Suprapubic skin (tissue), 4 donors: ENCODE measurements at regions not wholly inside any gene's neighbourhood (a gene's known extent, or its start where the extent isn't known, plus 50 kb on each side); places are given as distances from the start of the nearest gene placed in this dataset.

Experiments
- DNase-seq, 2 donors: peaks; one replicate each; pipeline ENCODE4 v3.0.0-alpha.2; 2019; ENCODE audit warnings: low spot score in 2 of 2
- H3K27ac ChIP-seq: fragments of 200-600 bp; sonication (generic); one replicate; pipeline ENCODE4 v1.5.1; 2019
- H3K27me3 ChIP-seq: fragments of 200-600 bp; sonication (generic); one replicate; pipeline ENCODE4 v1.5.1; 2019
- H3K36me3 ChIP-seq: fragments of 200-600 bp; sonication (generic); one replicate; pipeline ENCODE4 v1.5.1; 2019
- H3K4me1 ChIP-seq: fragments of 200-600 bp; sonication (generic); one replicate; pipeline ENCODE4 v1.5.1; 2019
- H3K4me3 ChIP-seq: fragments of 200-600 bp; sonication (generic); one replicate; pipeline ENCODE4 v1.5.1; 2019; ENCODE audit warnings: mild to moderate bottlenecking
- H3K9me3 ChIP-seq: fragments of 200-600 bp; sonication (generic); one replicate; pipeline ENCODE4 v1.5.1; 2019
- EP300 ChIP-seq: sonication (generic); formaldehyde crosslinking; IDR thresholded peaks from one replicate; pipeline ENCODE4 v1.6.1; 2017; ENCODE audit warnings: antibody characterized with exemption
- POLR2A ChIP-seq, 2 donors: fragments of 450-650 bp; IDR thresholded peaks; one replicate each; pipeline ENCODE4 v1.6.1; 2017; ENCODE audit warnings: antibody characterized with exemption in 2 of 2, mild to moderate bottlenecking in 2 of 2, moderate library complexity in 2 of 2
- POLR2AphosphoS5 ChIP-seq, 3 donors: sonication (generic); formaldehyde crosslinking; IDR thresholded peaks; one replicate each; pipeline ENCODE4 v1.6.1; 2017; ENCODE audit warnings: antibody characterized with exemption in 3 of 3
- WGBS: methylation state at CpG from one replicate; pipeline ENCODE4 v1.1.5; 2018; 5-methylcytosine and 5-hydroxymethylcytosine counted together
- TF ChIP-seq, protein P1 (sequence below), 2 donors: fragments of 200-600 bp in 1 of 2; fragments of 450-650 bp in 1 of 2; sonication (generic) in 1 of 2; IDR thresholded peaks; one replicate each; pipeline ENCODE4 v1.5.1; 2016 to 2019; ENCODE audit warnings: antibody characterized with exemption in 2 of 2, mild to moderate bottlenecking in 1 of 2, moderate library complexity in 1 of 2

DNA sequence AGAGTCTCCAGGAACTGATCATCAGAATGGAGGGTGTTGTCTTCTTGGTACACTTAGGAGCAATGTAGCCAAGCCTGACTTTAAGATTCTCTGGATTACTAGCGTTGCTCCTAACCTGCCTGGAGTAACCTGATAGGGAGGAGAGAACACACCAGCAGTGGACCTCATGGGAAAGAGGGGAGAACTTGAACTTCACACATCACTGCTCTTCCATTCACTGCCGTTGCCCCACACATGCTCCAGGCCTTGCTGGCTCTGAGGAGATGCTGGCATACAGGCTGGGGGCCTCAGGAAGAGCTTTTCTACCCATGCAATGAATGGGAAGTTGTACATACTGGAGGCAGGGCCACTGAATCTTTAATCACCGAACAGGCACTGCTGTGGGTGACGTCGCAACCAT lies 60.3 kb upstream of the ADAMTS16 start:
- Histone ChIP-seq H3K27me3 (peaks cover 8% of the 10 kb centered on the region), H3K4me3 (no peak overlapping the region), H3K4me1 (no peaks in the 10 kb centered on the region), H3K27ac (no peak overlapping the region), H3K36me3 (no peaks in the 10 kb centered on the region), H3K9me3 (no peaks in the 10 kb centered on the region)
- 87% methylated on average over 5 of the region's 5 CpGs for WGBS
- no peak for DNase-seq
- TF ChIP-seq, protein P1, sequence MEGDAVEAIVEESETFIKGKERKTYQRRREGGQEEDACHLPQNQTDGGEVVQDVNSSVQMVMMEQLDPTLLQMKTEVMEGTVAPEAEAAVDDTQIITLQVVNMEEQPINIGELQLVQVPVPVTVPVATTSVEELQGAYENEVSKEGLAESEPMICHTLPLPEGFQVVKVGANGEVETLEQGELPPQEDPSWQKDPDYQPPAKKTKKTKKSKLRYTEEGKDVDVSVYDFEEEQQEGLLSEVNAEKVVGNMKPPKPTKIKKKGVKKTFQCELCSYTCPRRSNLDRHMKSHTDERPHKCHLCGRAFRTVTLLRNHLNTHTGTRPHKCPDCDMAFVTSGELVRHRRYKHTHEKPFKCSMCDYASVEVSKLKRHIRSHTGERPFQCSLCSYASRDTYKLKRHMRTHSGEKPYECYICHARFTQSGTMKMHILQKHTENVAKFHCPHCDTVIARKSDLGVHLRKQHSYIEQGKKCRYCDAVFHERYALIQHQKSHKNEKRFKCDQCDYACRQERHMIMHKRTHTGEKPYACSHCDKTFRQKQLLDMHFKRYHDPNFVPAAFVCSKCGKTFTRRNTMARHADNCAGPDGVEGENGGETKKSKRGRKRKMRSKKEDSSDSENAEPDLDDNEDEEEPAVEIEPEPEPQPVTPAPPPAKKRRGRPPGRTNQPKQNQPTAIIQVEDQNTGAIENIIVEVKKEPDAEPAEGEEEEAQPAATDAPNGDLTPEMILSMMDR (IDR thresholded peaks at IDR 0.05): no peak
- TF ChIP-seq EP300 (no peak), POLR2AphosphoS5 (IDR thresholded peaks at IDR 0.05) (no peak)

DNA sequence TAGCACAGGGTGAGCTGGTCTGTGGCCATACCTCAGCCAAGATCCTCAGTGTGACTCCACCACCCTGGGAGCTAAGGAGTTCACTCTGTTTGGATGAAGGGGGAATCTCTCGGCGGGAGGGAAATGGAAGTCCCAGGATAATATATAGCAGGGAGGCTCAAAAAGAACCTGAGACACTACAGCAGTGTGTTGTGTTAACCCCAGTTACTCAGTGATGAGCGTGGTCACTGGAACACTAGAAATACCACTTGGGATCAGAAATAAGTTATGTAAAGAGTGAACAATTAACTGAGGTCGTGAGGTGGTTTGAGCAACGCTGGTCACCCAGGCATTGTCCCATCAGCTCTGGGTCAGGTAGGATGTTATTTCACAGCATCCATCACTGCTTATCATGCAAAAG lies 59.3 kb upstream of the ADAMTS16 start:
- TF ChIP-seq POLR2AphosphoS5 (IDR thresholded peaks at IDR 0.05): no peak
- TF ChIP-seq EP300: no peak
- TF ChIP-seq POLR2A (IDR thresholded peaks at IDR 0.05): no peak
- TF ChIP-seq, protein P1 (IDR thresholded peaks at IDR 0.05): no peak
- no peak overlapping the region for H3K27ac ChIP-seq
- WGBS: 92% methylated on average over 5 of the region's 5 CpGs

DNA sequence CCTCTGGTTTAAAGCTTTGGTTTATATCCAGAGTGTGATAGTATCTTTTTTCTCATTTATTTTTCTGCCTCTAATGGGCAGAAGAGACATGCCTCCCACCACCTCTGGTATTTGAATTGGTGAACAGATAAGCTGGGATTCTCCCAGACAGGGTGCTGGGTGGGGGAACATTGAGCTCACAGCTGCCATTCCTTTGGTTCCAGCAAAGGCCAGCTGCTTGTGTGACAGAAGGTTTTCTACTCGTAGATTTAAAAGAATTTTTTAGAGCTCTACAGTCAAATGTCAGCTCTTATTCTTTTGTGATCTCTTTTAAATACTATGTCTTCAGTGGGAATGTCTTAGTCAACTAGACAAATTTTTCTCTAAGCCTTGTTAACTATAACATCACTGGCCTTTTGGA lies 54.7 kb upstream of the ADAMTS16 start:
- Histone ChIP-seq H3K27ac (no peak overlapping the region), H3K4me1 (no peaks in the 10 kb centered on the region), H3K4me3 (no peak overlapping the region), H3K9me3 (no peaks in the 10 kb centered on the region), H3K27me3 (no peaks in the 10 kb centered on the region), H3K36me3 (no peaks in the 10 kb centered on the region)
- TF ChIP-seq, protein P1 (IDR thresholded peaks at IDR 0.05): no peak
- TF ChIP-seq POLR2A (IDR thresholded peaks at IDR 0.05) (no peak), EP300 (no peak), POLR2AphosphoS5 (IDR thresholded peaks at IDR 0.05) (no peak)
- no peak for DNase-seq
- WGBS: 37% methylated on average over 1 of the region's 1 CpG

More for the DNA sequence above, 59.3 kb upstream of the ADAMTS16 start:
- no peaks in the 10 kb centered on the region for H3K9me3 ChIP-seq
- H3K27me3 ChIP-seq: peaks cover 8% of the 10 kb centered on the region
- no peaks in the 10 kb centered on the region for H3K36me3 ChIP-seq
- DNase-seq: no peak
- H3K4me3 ChIP-seq: no peak overlapping the region
- no peaks in the 10 kb centered on the region for H3K4me1 ChIP-seq

DNA sequence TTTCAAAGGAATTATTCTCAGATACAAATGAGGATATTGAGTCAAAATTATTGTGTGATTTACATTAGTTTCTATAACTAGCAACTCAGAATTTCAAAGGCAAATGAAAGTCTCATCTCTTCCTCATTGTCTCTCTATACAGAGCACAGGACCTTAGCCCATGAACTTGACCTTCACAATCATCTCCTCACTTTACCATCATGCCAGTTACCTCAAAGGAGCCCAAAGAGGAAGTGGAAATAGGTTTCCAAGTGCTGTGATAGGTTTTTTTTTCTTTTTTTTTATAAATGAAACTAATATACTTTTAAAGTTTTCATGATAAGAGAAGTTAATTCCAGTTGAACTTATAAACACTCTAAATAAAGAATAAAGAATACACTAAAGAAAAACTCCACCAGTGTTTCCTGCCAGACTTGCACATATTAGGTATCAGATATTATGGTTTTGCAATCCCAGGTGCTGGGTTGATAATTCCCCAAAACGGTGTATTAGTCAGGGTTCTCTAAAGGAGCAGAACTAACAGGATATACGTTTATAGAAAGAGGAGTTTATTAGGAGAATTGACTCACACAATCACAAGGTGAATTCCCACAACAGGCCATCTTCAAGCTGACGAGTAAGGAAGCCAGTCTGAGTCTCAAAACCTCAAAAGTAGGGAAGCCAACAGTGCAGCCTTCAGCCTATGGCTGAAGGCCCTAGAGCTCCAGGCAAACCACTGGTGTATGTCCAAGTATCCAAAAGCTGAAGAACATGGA lies 50.1 kb upstream of the ADAMTS16 start:
- no peaks in the 10 kb centered on the region for H3K36me3 ChIP-seq
- TF ChIP-seq, protein P1 (IDR thresholded peaks at IDR 0.05): no peak
- TF ChIP-seq EP300 (no peak), POLR2A (IDR thresholded peaks at IDR 0.05) (no peak), POLR2AphosphoS5 (IDR thresholded peaks at IDR 0.05) (no peak)
- no peak for DNase-seq
- H3K9me3 ChIP-seq: no peaks in the 10 kb centered on the region
- 67% methylated on average over 3 of the region's 3 CpGs for WGBS
- H3K27ac ChIP-seq: no peak overlapping the region
- H3K4me3 ChIP-seq: no peak overlapping the region
- no peaks in the 10 kb centered on the region for H3K27me3 ChIP-seq
- H3K4me1 ChIP-seq: no peaks in the 10 kb centered on the region
